Kidney (tissue), 13 donors: ENCODE measurements at regions not wholly inside any gene's neighbourhood (a gene's known extent, or its start where the extent isn't known, plus 50 kb on each side); places are given as distances from the start of the nearest gene placed in this dataset.
A peak's percentile ranks its signal among the peaks of the same experiment; 100 is the strongest.

Experiments
- DNase-seq, 5 donors: peaks; one replicate each; pipeline ENCODE4 v3.0.0-alpha.2; 2013 to 2020
- FAIRE-seq: peaks from 2 replicates; lab custom pipeline; 2012; peaks lifted over from hg19 to GRCh38; lab: Jason Lieb, UNC
- H3K27ac ChIP-seq, 2 donors: one replicate each; pipeline ENCODE4 v1.7.0; 2013; ENCODE audit warnings: low read depth in 2 of 2, low read length in 2 of 2, inconsistent platforms in 1 of 2
- H3K27me3 ChIP-seq: one replicate; pipeline ENCODE4 v1.7.1; 2013; ENCODE audit warnings: low read length, inconsistent platforms; ENCODE audit not compliant: control insufficient read depth, insufficient read depth
- H3K36me3 ChIP-seq, 3 donors: one replicate each; pipeline versions ENCODE4 v1.7.0 to v1.7.1; 2013; ENCODE audit warnings: low read length in 3 of 3, control low read depth in 1 of 3, inconsistent platforms in 1 of 3; ENCODE audit not compliant: insufficient read depth in 3 of 3, control insufficient read depth in 2 of 3
- H3K4me1 ChIP-seq, 3 donors: one replicate each; pipeline versions ENCODE4 v1.7.0 to v1.7.1; 2013; ENCODE audit warnings: low read length in 3 of 3, inconsistent platforms in 1 of 3, low read depth in 1 of 3; ENCODE audit not compliant: control insufficient read depth in 2 of 3, insufficient read depth in 2 of 3
- H3K4me3 ChIP-seq, 3 donors: one replicate each; pipeline versions ENCODE4 v1.7.0 to v1.8.1; 2013; ENCODE audit warnings: low read length in 3 of 3, control low read depth in 1 of 3, inconsistent platforms in 1 of 3
- H3K9ac ChIP-seq, 3 donors: one replicate each; pipeline versions ENCODE4 v1.7.0 to v1.7.1; 2013; ENCODE audit warnings: low read length in 3 of 3, control low read depth in 1 of 3, inconsistent platforms in 1 of 3
- H3K9me3 ChIP-seq, 3 donors: one replicate each; pipeline versions ENCODE4 v1.7.0 to v1.7.1; 2013; ENCODE audit warnings: low read length in 3 of 3, control low read depth in 1 of 3, inconsistent platforms in 1 of 3; ENCODE audit not compliant: control insufficient read depth in 2 of 3, insufficient read depth in 1 of 3
- intact Hi-C: fragments of 100-400 bp; cut with DNase I; formaldehyde crosslinking; loops from one replicate; pipeline ENCODE4 v1.11.1; 2022
- TF ChIP-seq, protein P1 (sequence below): IDR thresholded peaks from 3 replicates; pipeline ENCODE4 v1.5.1; 2012; ENCODE audit warnings: mild to moderate bottlenecking, moderate library complexity, borderline replicate concordance; ENCODE audit not compliant: insufficient read depth; ENCODE audit errors: extremely low read depth
- donor health status: control.
- donor health status: control.
- donor health status: control.
- donor health status: control.
- donor health status: control.
- donor health status: DM: yes; HTN: yes; CAD: no.
- donor health status: Normal renal cell carcinoma (clear cell type).

GRCh38 chr2:10238396-10238795 is 64.3 kb upstream of the HPCAL1 start:
- TF ChIP-seq, protein P1, sequence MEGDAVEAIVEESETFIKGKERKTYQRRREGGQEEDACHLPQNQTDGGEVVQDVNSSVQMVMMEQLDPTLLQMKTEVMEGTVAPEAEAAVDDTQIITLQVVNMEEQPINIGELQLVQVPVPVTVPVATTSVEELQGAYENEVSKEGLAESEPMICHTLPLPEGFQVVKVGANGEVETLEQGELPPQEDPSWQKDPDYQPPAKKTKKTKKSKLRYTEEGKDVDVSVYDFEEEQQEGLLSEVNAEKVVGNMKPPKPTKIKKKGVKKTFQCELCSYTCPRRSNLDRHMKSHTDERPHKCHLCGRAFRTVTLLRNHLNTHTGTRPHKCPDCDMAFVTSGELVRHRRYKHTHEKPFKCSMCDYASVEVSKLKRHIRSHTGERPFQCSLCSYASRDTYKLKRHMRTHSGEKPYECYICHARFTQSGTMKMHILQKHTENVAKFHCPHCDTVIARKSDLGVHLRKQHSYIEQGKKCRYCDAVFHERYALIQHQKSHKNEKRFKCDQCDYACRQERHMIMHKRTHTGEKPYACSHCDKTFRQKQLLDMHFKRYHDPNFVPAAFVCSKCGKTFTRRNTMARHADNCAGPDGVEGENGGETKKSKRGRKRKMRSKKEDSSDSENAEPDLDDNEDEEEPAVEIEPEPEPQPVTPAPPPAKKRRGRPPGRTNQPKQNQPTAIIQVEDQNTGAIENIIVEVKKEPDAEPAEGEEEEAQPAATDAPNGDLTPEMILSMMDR, result no peak
- H3K9me3 ChIP-seq, result no peaks in the 10 kb centered on the region
- H3K36me3 ChIP-seq, result no peaks in the 10 kb centered on the region
- no peak overlapping the region for H3K27ac ChIP-seq
- no peak overlapping the region for H3K4me3 ChIP-seq
- H3K27me3 ChIP-seq, result no peaks in the 10 kb centered on the region
- FAIRE-seq, result no peak
- H3K4me1 ChIP-seq, result peaks cover 0 to 4% (median 0%) of the 10 kb centered on the region in 3 donors
- intact Hi-C loops, result no loop called here
- DNase-seq, result no peak
- H3K9ac ChIP-seq, result no peak overlapping the region

GRCh38 chr2:10238991-10239485 is 63.7 kb upstream of the HPCAL1 start:
- Histone ChIP-seq H3K4me3 (no peak overlapping the region), H3K27me3 (no peaks in the 10 kb centered on the region), H3K36me3 (no peaks in the 10 kb centered on the region), H3K9me3 (no peaks in the 10 kb centered on the region), H3K9ac (no peak overlapping the region), H3K27ac (no peak overlapping the region), H3K4me1 (peaks cover 0 to 4% (median 0%) of the 10 kb centered on the region in 3 donors)
- TF ChIP-seq, protein P1, result no peak
- FAIRE-seq (no peak), DNase-seq (peak in 1 of 5 donors; percentile 44)
- intact Hi-C loops, result no loop called here

GRCh38 chr2:10239561-10239967 is 63.1 kb upstream of the HPCAL1 start:
- no peaks in the 10 kb centered on the region for H3K36me3 ChIP-seq
- TF ChIP-seq, protein P1, result no peak
- peak in 3 of 5 donors; percentile 42 to 60 (median 46) for DNase-seq
- no peak overlapping the region for H3K27ac ChIP-seq
- intact Hi-C loops, result no loop called here
- FAIRE-seq, result no peak
- no peak overlapping the region for H3K4me3 ChIP-seq
- no peaks in the 10 kb centered on the region for H3K27me3 ChIP-seq
- H3K9ac ChIP-seq, result no peak overlapping the region
- H3K9me3 ChIP-seq, result no peaks in the 10 kb centered on the region
- peaks cover 0 to 4% (median 0%) of the 10 kb centered on the region in 3 donors for H3K4me1 ChIP-seq
